B cell (primary cell): ENCODE measurements at regions not wholly inside any gene's neighbourhood (a gene's known extent, or its start where the extent isn't known, plus 50 kb on each side); places are given as distances from the start of the nearest gene placed in this dataset.

Experiments used
- ATAC-seq: fragments of 200-7000 bp; cut with Tn5 transposase; one replicate; pipeline ENCODE4 v1.10.0; 2021; ENCODE audit warnings: low read depth, mild to moderate bottlenecking, moderate number of reproducible peaks, moderate library complexity
- CTCF ChIA-PET: fragments of 350-600 bp; sonication (Branson Sonifier 250); formaldehyde crosslinking; loops from one replicate; lab custom pipeline; 2021; ENCODE audit warnings: antibody characterized with exemption, inconsistent platforms; lab: Charles Lee
- POLR2A ChIA-PET: fragments of 350-600 bp; sonication (Branson Sonifier 250); formaldehyde crosslinking; loops from one replicate; lab custom pipeline; 2021; ENCODE audit warnings: antibody characterized with exemption; lab: Charles Lee
- DNase-seq: peaks from one replicate; pipeline ENCODE4 v3.0.0; 2013
- H2AFZ ChIP-seq: 2 replicates; pipeline ENCODE4 v1.6.1; 2012; ENCODE audit warnings: mild to moderate bottlenecking, low read depth, low read length; ENCODE audit not compliant: insufficient read depth, poor library complexity, severe bottlenecking
- H3K27ac ChIP-seq, 2 donors: 1 replicate in 1 of 2; 2 replicates in 1 of 2; pipeline ENCODE4 v1.5.1; 2012 to 2013; ENCODE audit warnings: low read length in 2 of 2, mild to moderate bottlenecking in 2 of 2, moderate library complexity in 1 of 2
- H3K27me3 ChIP-seq, 4 experiments: fragments of 200-600 bp in 1 of 4; sonication (generic) in 1 of 4; replicated peaks in 1 of 4; 1 replicate in 2 of 4; 2 replicates in 2 of 4; pipeline versions ENCODE4 v1.6.1 to v1.7.0; 2013 to 2016; ENCODE audit warnings: low read length in 3 of 4, mild to moderate bottlenecking in 2 of 4, mixed read lengths in 1 of 4, moderate library complexity in 1 of 4; ENCODE audit not compliant: insufficient read depth in 4 of 4, control insufficient read depth in 3 of 4; ENCODE audit errors: control extremely low read depth in 1 of 4
- H3K36me3 ChIP-seq, 2 experiments: replicated peaks in 1 of 2; 1 replicate in 1 of 2; 2 replicates in 1 of 2; pipeline versions ENCODE4 v1.6.1 to v1.7.1; 2013; ENCODE audit warnings: low read length in 1 of 2; ENCODE audit not compliant: insufficient read depth in 2 of 2, control insufficient read depth in 1 of 2; ENCODE audit errors: control extremely low read depth in 1 of 2, extremely low read depth in 1 of 2
- H3K4me1 ChIP-seq, 2 donors: fragments of 200-600 bp in 1 of 2; sonication (generic) in 1 of 2; 1 replicate in 1 of 2; 2 replicates in 1 of 2; pipeline versions ENCODE4 v1.5.1 to v1.6.1; 2013 to 2017; ENCODE audit warnings: low read length in 2 of 2; ENCODE audit not compliant: control insufficient read depth in 2 of 2, insufficient read depth in 2 of 2
- H3K4me2 ChIP-seq: replicated peaks from 2 replicates; pipeline ENCODE3; 2012; ENCODE audit warnings: mild to moderate bottlenecking, low read depth, low read length; ENCODE audit not compliant: poor library complexity, severe bottlenecking
- H3K4me3 ChIP-seq, 5 experiments: fragments of 200-600 bp in 1 of 5; sonication (generic) in 1 of 5; 1 replicate in 3 of 5; 2 replicates in 2 of 5; pipeline versions ENCODE4 v1.5.1 to v1.7.0; 2011 to 2016; ENCODE audit warnings: low read length in 4 of 5, mild to moderate bottlenecking in 4 of 5, low read depth in 2 of 5, control low read depth in 1 of 5, moderate library complexity in 1 of 5; ENCODE audit not compliant: insufficient read depth in 1 of 5; ENCODE audit errors: control extremely low read depth in 1 of 5, extremely low read depth in 1 of 5
- H3K79me2 ChIP-seq: fragments of 200-600 bp; sonication (generic); one replicate; pipeline ENCODE4 v1.6.0; 2016; ENCODE audit warnings: low read length; ENCODE audit not compliant: control insufficient read depth, insufficient read depth
- H3K9ac ChIP-seq: fragments of 200-600 bp; sonication (generic); 2 replicates; pipeline ENCODE4 v1.6.1; 2017; ENCODE audit warnings: mild to moderate bottlenecking, low read length, moderate library complexity
- H3K9me3 ChIP-seq, 3 donors: one replicate each; pipeline versions ENCODE4 v1.6.1 to v1.7.1; 2013; ENCODE audit warnings: low read length in 2 of 3; ENCODE audit not compliant: control insufficient read depth in 2 of 3, insufficient read depth in 1 of 3; ENCODE audit errors: control extremely low read depth in 1 of 3
- H4K20me1 ChIP-seq: 2 replicates; pipeline ENCODE4 v1.6.0; 2012; ENCODE audit warnings: mild to moderate bottlenecking, low read length; ENCODE audit not compliant: insufficient read depth, control insufficient read depth, poor library complexity, severe bottlenecking
- H3K27ac Mint-ChIP-seq: one replicate; pipeline ENCODE4 v1.8.0; 2021; ENCODE audit warnings: mixed read lengths
- H3K27me3 Mint-ChIP-seq: one replicate; pipeline ENCODE4 v1.8.0; 2021; ENCODE audit warnings: mixed read lengths
- H3K4me1 Mint-ChIP-seq: one replicate; pipeline ENCODE4 v1.8.0; 2021; ENCODE audit warnings: mixed read lengths
- H3K4me3 Mint-ChIP-seq: one replicate; pipeline ENCODE4 v1.8.0; 2021; ENCODE audit warnings: mixed read lengths
- H3K9me3 Mint-ChIP-seq: one replicate; pipeline ENCODE4 v1.8.0; 2022; ENCODE audit warnings: mixed read lengths; ENCODE audit not compliant: insufficient read depth
- CTCF ChIP-seq: fragments of 200-600 bp; IDR thresholded peaks from one replicate; pipeline ENCODE4 v1.8.0; 2022; ENCODE audit warnings: antibody characterized with exemption, mild to moderate bottlenecking
- EZH2 ChIP-seq: IDR thresholded peaks from 2 replicates; pipeline ENCODE4 v1.6.1; 2012; ENCODE audit warnings: borderline replicate concordance, low read depth, mild to moderate bottlenecking, moderate library complexity, low read length; ENCODE audit not compliant: insufficient read depth, poor library complexity, severe bottlenecking
- WGBS: methylation state at CpG from one replicate; pipeline ENCODE4 v1.1.5; 2013; ENCODE audit warnings: missing lambda C conversion rate; ENCODE audit not compliant: insufficient coverage; 5-methylcytosine and 5-hydroxymethylcytosine counted together
- intact Hi-C: fragments of 100-400 bp; cut with micrococcal nuclease; formaldehyde crosslinking; loops from one replicate; pipeline ENCODE4 v1.10.0; 2022

DNA sequence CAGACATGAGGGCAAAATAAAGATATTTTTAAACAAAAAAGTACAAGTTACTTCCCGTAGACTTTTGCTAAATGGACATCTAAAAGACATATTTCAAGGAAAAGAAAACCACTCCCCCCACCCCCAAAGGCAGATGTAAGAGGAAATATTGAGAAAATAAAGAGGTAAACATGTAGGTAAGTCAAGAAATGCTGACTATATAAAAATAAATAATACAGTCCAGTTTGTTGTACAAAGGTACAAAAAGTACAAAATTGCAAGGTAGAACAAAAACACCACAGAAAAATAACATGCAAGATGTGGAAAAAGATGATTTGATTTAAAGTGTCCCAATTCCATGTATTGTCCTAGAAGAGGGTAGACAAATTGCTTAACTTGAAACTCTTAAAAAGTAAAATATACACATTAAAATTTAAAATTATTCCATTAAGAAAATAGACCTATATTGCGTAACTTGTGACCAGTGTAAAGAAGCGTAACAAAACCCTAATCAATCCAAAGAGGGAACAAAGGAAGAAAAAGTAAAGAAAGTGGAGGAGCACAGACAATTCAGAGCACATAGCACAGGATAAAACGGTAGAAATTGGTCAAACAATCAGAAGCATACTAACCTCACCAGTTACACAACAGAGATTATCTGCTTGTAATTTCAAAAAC is 58.4 kb upstream of the FAM216B start:
- H3K4me1 Mint-ChIP-seq = no peaks in the 10 kb centered on the region

More for the DNA sequence above, 58.4 kb upstream of the FAM216B start:
- no peaks in the 10 kb centered on the region for H4K20me1 ChIP-seq
- no peak overlapping the region for H3K4me3 ChIP-seq
- H3K4me2 ChIP-seq = no peak overlapping the region
- H3K36me3 ChIP-seq = no peaks in the 10 kb centered on the region
- POLR2A ChIA-PET = no interaction called here
- Mint-ChIP-seq H3K27ac (no peak overlapping the region), H3K27me3 (peaks cover 32% of the 10 kb centered on the region), H3K4me3 (no peak overlapping the region), H3K9me3 (no peaks in the 10 kb centered on the region)
- H3K9me3 ChIP-seq = peaks cover 0 to 3% (median 0%) of the 10 kb centered on the region in 3 donors
- H3K79me2 ChIP-seq = no peaks in the 10 kb centered on the region
- CTCF ChIA-PET = no interaction called here
- DNase-seq (no peak), ATAC-seq (no peak)
- no CpG with 5 or more reads among the region's 4 CpGs for WGBS
- H3K27ac ChIP-seq = no peak overlapping the region
- H3K9ac ChIP-seq = no peak overlapping the region
- intact Hi-C loops = no loop called here
- no peak overlapping the region for H2AFZ ChIP-seq
- no peaks in the 10 kb centered on the region for H3K4me1 ChIP-seq
- TF ChIP-seq EZH2 = no peak
- TF ChIP-seq CTCF = no peak
- no peaks in the 10 kb centered on the region for H3K27me3 ChIP-seq
